ENCODE measurements at regions not wholly inside any gene's neighbourhood (a gene's known extent, or its start where the extent isn't known, plus 50 kb on each side); places are given as distances from the start of the nearest gene placed in this dataset.

DNA sequence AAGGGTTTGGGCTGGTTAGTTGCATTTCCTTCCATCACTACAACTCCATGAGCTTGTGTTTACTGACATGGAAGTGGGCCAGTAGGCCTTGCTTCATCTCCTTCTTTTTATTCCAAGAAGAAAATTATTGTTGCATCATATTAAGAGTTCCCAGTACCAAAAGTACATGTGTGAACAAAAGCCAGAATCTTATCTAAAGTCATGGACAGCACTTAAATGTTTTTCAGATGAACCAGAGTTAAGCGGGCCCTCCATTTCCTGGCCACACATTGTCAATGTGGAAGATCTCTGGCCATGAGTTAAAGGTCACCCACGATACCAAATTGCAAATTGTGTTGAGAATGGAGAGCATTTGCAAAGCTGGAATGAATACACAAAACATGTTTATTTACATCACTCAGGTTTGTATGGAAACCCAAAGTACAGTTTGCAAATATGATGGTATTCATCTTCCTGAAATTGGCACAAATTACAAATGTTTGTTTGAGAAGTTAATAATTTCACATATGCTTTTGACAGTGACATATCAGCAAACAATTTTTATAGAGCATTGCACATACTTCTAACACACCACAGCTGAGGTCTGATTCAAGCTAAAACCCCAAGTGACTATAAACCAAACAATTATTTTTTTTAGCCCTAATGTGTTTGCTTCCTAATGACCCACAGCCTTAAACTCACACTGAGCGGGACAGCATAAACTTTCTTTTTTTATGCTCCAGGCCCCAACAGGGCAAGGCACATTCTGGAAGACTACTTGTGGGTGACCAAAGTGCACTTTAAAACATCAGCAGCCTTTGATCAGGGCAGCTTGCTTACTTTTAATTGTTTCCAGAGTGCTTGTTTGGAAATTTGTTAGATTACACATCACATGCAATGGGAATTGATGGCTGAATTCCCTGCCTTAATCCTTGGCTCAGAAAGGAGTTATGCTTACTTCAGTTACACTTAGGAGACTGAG, 502.9 kb upstream of the SLIT2 start:
- DNase-seq (ENCODE audit: low read depth in 1 of 2, low spot score in 1 of 2): no peak
- TF ChIP-seq POLR2AphosphoS5 (IDR thresholded peaks at IDR 0.05; ENCODE audit: low read depth) (no peak), SPI1 (IDR thresholded peaks at IDR 0.05; ENCODE audit: borderline replicate concordance, low read depth) (no peak)
- TF ChIP-seq, protein P1, sequence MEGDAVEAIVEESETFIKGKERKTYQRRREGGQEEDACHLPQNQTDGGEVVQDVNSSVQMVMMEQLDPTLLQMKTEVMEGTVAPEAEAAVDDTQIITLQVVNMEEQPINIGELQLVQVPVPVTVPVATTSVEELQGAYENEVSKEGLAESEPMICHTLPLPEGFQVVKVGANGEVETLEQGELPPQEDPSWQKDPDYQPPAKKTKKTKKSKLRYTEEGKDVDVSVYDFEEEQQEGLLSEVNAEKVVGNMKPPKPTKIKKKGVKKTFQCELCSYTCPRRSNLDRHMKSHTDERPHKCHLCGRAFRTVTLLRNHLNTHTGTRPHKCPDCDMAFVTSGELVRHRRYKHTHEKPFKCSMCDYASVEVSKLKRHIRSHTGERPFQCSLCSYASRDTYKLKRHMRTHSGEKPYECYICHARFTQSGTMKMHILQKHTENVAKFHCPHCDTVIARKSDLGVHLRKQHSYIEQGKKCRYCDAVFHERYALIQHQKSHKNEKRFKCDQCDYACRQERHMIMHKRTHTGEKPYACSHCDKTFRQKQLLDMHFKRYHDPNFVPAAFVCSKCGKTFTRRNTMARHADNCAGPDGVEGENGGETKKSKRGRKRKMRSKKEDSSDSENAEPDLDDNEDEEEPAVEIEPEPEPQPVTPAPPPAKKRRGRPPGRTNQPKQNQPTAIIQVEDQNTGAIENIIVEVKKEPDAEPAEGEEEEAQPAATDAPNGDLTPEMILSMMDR (IDR thresholded peaks at IDR 0.05; ENCODE audit: insufficient read depth, low read length): no peak
- Histone ChIP-seq H3K4me3 (replicated peaks; ENCODE audit: insufficient read depth, low read length) (no peak overlapping the region), H3K27me3 (ENCODE audit: insufficient read depth, poor library complexity, severe bottlenecking) (no peaks in the 10 kb centered on the region), H3K27ac (replicated peaks) (no peak overlapping the region)

DNA sequence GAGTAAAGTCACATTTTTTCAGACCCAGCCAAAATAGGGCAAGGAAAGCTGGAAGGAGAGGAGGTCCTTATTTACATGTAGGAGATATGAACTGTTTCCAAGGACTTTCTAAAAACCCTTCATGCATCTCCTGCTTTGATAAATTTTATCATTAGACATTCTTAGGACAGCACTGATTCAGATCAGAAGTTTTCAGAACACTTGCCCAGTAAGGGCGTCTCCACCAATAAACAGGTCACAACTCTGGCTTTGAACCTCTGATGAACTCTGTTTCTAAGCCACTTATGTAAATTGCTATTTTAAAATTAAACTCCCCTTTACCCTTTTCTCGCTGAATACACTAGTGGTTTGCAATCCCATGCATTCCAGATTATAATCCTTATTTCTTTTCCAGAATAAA, 505.3 kb upstream of the SLIT2 start:
- Histone ChIP-seq H3K27me3 (ENCODE audit: insufficient read depth, poor library complexity, severe bottlenecking) (no peaks in the 10 kb centered on the region), H3K4me3 (replicated peaks; ENCODE audit: insufficient read depth, low read length) (no peak overlapping the region), H3K27ac (replicated peaks) (no peak overlapping the region)
- no peak for DNase-seq (ENCODE audit: low read depth in 1 of 2, low spot score in 1 of 2)
- TF ChIP-seq POLR2AphosphoS5 (IDR thresholded peaks at IDR 0.05; ENCODE audit: low read depth) (no peak), GABPA (IDR thresholded peaks at IDR 0.05; ENCODE audit: low read depth) (no peak), SPI1 (IDR thresholded peaks at IDR 0.05; ENCODE audit: borderline replicate concordance, low read depth) (no peak)
- TF ChIP-seq, protein P1 (IDR thresholded peaks at IDR 0.05; ENCODE audit: insufficient read depth, low read length): no peak
- TF ChIP-seq, protein P2, sequence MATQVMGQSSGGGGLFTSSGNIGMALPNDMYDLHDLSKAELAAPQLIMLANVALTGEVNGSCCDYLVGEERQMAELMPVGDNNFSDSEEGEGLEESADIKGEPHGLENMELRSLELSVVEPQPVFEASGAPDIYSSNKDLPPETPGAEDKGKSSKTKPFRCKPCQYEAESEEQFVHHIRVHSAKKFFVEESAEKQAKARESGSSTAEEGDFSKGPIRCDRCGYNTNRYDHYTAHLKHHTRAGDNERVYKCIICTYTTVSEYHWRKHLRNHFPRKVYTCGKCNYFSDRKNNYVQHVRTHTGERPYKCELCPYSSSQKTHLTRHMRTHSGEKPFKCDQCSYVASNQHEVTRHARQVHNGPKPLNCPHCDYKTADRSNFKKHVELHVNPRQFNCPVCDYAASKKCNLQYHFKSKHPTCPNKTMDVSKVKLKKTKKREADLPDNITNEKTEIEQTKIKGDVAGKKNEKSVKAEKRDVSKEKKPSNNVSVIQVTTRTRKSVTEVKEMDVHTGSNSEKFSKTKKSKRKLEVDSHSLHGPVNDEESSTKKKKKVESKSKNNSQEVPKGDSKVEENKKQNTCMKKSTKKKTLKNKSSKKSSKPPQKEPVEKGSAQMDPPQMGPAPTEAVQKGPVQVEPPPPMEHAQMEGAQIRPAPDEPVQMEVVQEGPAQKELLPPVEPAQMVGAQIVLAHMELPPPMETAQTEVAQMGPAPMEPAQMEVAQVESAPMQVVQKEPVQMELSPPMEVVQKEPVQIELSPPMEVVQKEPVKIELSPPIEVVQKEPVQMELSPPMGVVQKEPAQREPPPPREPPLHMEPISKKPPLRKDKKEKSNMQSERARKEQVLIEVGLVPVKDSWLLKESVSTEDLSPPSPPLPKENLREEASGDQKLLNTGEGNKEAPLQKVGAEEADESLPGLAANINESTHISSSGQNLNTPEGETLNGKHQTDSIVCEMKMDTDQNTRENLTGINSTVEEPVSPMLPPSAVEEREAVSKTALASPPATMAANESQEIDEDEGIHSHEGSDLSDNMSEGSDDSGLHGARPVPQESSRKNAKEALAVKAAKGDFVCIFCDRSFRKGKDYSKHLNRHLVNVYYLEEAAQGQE (IDR thresholded peaks at IDR 0.05; ENCODE audit: insufficient replicate concordance, low read depth): no peak

DNA sequence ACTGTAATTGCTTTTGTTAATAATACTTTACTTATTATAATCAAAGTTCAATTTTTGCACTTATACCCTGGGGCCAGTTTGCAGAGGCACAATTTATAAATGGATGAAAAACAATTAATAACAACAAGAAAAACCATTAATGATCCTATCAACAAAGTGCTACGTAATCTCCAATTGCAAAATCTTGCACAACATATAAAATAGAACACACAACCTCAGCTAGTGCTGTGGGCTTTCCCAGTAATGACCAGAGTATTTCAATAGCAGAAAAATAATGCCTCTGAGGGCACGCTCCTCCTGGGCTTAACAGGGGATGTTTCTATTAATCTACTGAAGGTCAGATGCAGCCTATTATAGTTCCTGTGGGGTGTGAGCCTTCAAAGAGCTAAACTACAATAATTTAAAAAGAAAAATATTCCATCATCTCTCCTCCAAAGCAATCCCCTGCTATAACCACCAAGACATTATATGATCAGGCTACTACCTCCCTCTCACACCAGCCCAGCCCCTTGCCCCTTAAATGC, 508.5 kb upstream of the SLIT2 start:
- H3K27me3 ChIP-seq (ENCODE audit: insufficient read depth, poor library complexity, severe bottlenecking): no peaks in the 10 kb centered on the region
- H3K27ac ChIP-seq (replicated peaks): no peak overlapping the region
- H3K4me3 ChIP-seq (replicated peaks; ENCODE audit: insufficient read depth, low read length): no peak overlapping the region
- TF ChIP-seq GABPA (IDR thresholded peaks at IDR 0.05; ENCODE audit: low read depth): no peak
- TF ChIP-seq, protein P2 (IDR thresholded peaks at IDR 0.05; ENCODE audit: insufficient replicate concordance, low read depth): no peak
- no peak for TF ChIP-seq POLR2AphosphoS5 (IDR thresholded peaks at IDR 0.05; ENCODE audit: low read depth)
- no peak for TF ChIP-seq SPI1 (IDR thresholded peaks at IDR 0.05; ENCODE audit: borderline replicate concordance, low read depth)
- TF ChIP-seq, protein P1 (IDR thresholded peaks at IDR 0.05; ENCODE audit: insufficient read depth, low read length): no peak
- DNase-seq (ENCODE audit: low read depth in 1 of 2, low spot score in 1 of 2): no peak

All from HL-60 (cell line).